ENCODE measurements at regions not wholly inside any gene's neighbourhood (a gene's known extent, or its start where the extent isn't known, plus 50 kb on each side); places are given as distances from the start of the nearest gene placed in this dataset.

DNA sequence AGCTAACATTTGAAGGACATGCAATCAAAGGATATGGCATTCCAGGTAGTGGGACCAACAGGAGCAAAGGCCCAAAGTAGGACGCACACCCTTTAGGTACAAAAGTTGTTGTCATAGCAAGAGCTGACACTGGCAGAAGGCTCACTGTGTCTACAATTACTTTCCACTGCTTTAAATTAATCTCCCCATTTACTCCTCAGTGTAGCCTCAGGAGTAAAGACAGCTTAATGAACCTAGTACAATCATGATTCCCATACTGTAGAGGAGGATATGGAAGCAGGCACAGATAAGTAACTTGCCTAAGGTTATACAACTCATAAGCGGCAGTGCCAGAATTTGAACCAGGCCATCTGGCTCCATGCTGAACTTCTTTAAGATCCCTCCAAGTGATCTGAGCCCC, 212.9 kb upstream of the SFSWAP start:
- TF ChIP-seq POLR2AphosphoS5 (IDR thresholded peaks at IDR 0.05; ENCODE audit: low read depth, low read length) (no peak), TAF1 (IDR thresholded peaks at IDR 0.05; ENCODE audit: borderline replicate concordance, insufficient read depth, low read length) (no peak), REST (IDR thresholded peaks at IDR 0.05; ENCODE audit: insufficient read depth in 1 of 2, low read depth in 2 of 2, low read length in 2 of 2) (no peak), SIN3A (IDR thresholded peaks at IDR 0.05; ENCODE audit: borderline replicate concordance, insufficient read depth, low read length) (no peak)

Data from PFSK-1 (cell line).